Transverse colon (tissue), 3 donors: ENCODE measurements at regions not wholly inside any gene's neighbourhood (a gene's known extent, or its start where the extent isn't known, plus 50 kb on each side); places are given as distances from the start of the nearest gene placed in this dataset.

Experiments used
- CTCF ChIP-seq, 5 experiments: fragments of 200-600 bp in 3 of 5; fragments of 450-650 bp in 2 of 5; sonication (generic) in 3 of 5; IDR thresholded peaks; 1 replicate in 2 of 5; 2 replicates in 3 of 5; pipeline ENCODE4 v1.5.1; 2016 to 2017; ENCODE audit warnings: antibody characterized with exemption in 5 of 5, inconsistent platforms in 3 of 5, mild to moderate bottlenecking in 2 of 5, moderate library complexity in 1 of 5
- EP300 ChIP-seq: sonication (generic); formaldehyde crosslinking; IDR thresholded peaks from one replicate; pipeline ENCODE4 v1.6.1; 2017; ENCODE audit warnings: antibody characterized with exemption, low read depth
- POLR2A ChIP-seq: fragments of 450-650 bp; IDR thresholded peaks from one replicate; pipeline ENCODE4 v1.6.1; 2016; ENCODE audit warnings: antibody characterized with exemption, mild to moderate bottlenecking, moderate library complexity

GRCh38 chr9:99425923-99426842 is 204.1 kb downstream of the SEC61B start:
- TF ChIP-seq CTCF (IDR thresholded peaks at IDR 0.05) (no peak), POLR2A (no peak), EP300 (no peak)
